Right lobe of liver (tissue), 4 donors: ENCODE measurements at regions not wholly inside any gene's neighbourhood (a gene's known extent, or its start where the extent isn't known, plus 50 kb on each side); places are given as distances from the start of the nearest gene placed in this dataset.

Source experiments
- CTCF ChIP-seq, 4 donors: fragments of 200-600 bp in 3 of 4; fragments of 450-650 bp in 1 of 4; IDR thresholded peaks; one replicate each; pipeline versions ENCODE4 v1.5.1 to v1.8.0; 2016 to 2022; ENCODE audit warnings: antibody characterized with exemption in 4 of 4, mild to moderate bottlenecking in 2 of 4
- POLR2A ChIP-seq: fragments of 450-650 bp; IDR thresholded peaks from one replicate; pipeline ENCODE4 v1.6.1; 2017; ENCODE audit warnings: antibody characterized with exemption, mild to moderate bottlenecking
- donor health status: DM: no; HTN: no; CAD: no.
- donor health status: DM: no; HTN: no; CAD: no.
- donor health status: DM: no; HTN: yes; CAD: no.

GRCh38 chr1:102097451-102097850 is 100.7 kb upstream of the OLFM3 start:
- no peak for TF ChIP-seq CTCF (IDR thresholded peaks at IDR 0.05)
- TF ChIP-seq POLR2A = no peak
